SH-SY5Y (cell line): ENCODE measurements at regions not wholly inside any gene's neighbourhood (a gene's known extent, or its start where the extent isn't known, plus 50 kb on each side); places are given as distances from the start of the nearest gene placed in this dataset.

Source experiments
- GATA2 ChIP-seq: IDR thresholded peaks from 2 replicates; pipeline ENCODE4 v1.6.1; 2011; ENCODE audit warnings: mild to moderate bottlenecking, low read depth, low read length
- GATA3 ChIP-seq: IDR thresholded peaks from 2 replicates; pipeline ENCODE4 v1.6.1; 2011; ENCODE audit warnings: low read depth, mild to moderate bottlenecking, low read length, moderate library complexity

- TF ChIP-seq GATA3, result no peak
- no peak for TF ChIP-seq GATA2
These were observed 127.4 kb upstream of the TAF11L2 start for GRCh38 chr5:17370651-17371050.
